ENCODE measurements at regions not wholly inside any gene's neighbourhood (a gene's known extent, or its start where the extent isn't known, plus 50 kb on each side); places are given as distances from the start of the nearest gene placed in this dataset.

GRCh38 chrX:121886557-121886956 lies 839.1 kb downstream of the GLUD2 start:
- no peak for TF ChIP-seq CTCF (IDR thresholded peaks at IDR 0.05; ENCODE audit: insufficient read depth, low read depth, low read length, missing control alignments)
- peak; percentile 38 for DNase-seq (ENCODE audit: low read depth)
- H3K4me3 ChIP-seq (ENCODE audit: low read length), result no peak overlapping the region

- no peak for TF ChIP-seq CTCF (IDR thresholded peaks at IDR 0.05; ENCODE audit: insufficient read depth, low read depth, low read length, missing control alignments)
- DNase-seq (ENCODE audit: low read depth), result no peak
- H3K4me3 ChIP-seq (ENCODE audit: low read length), result no peak overlapping the region
These were observed 847.3 kb downstream of the GLUD2 start for GRCh38 chrX:121894756-121895155.

- TF ChIP-seq CTCF (IDR thresholded peaks at IDR 0.05; ENCODE audit: insufficient read depth, low read depth, low read length, missing control alignments), result no peak
- H3K4me3 ChIP-seq (ENCODE audit: low read length), result no peak overlapping the region
- no peak for DNase-seq (ENCODE audit: low read depth)
These were observed 855.1 kb downstream of the GLUD2 start for GRCh38 chrX:121902463-121902862.

- no peak for TF ChIP-seq CTCF (IDR thresholded peaks at IDR 0.05; ENCODE audit: insufficient read depth, low read depth, low read length, missing control alignments)
- DNase-seq (ENCODE audit: low read depth), result no peak
- no peak overlapping the region for H3K4me3 ChIP-seq (ENCODE audit: low read length)
These were observed 856.6 kb downstream of the GLUD2 start for GRCh38 chrX:121903961-121904360.

- TF ChIP-seq CTCF (IDR thresholded peaks at IDR 0.05; ENCODE audit: insufficient read depth, low read depth, low read length, missing control alignments), result no peak
- H3K4me3 ChIP-seq (ENCODE audit: low read length), result no peak overlapping the region
- DNase-seq (ENCODE audit: low read depth), result no peak
These were observed 873.8 kb downstream of the GLUD2 start for GRCh38 chrX:121921258-121921657.

- no peak for DNase-seq (ENCODE audit: low read depth)
- H3K4me3 ChIP-seq (ENCODE audit: low read length), result no peak overlapping the region
- TF ChIP-seq CTCF (IDR thresholded peaks at IDR 0.05; ENCODE audit: insufficient read depth, low read depth, low read length, missing control alignments), result no peak
These were observed 884.2 kb downstream of the GLUD2 start for GRCh38 chrX:121931567-121931966.

- DNase-seq (ENCODE audit: low read depth), result no peak
- no peak overlapping the region for H3K4me3 ChIP-seq (ENCODE audit: low read length)
- no peak for TF ChIP-seq CTCF (IDR thresholded peaks at IDR 0.05; ENCODE audit: insufficient read depth, low read depth, low read length, missing control alignments)
These were observed 885.3 kb downstream of the GLUD2 start for GRCh38 chrX:121932688-121933087.
